ENCODE measurements at regions not wholly inside any gene's neighbourhood (a gene's known extent, or its start where the extent isn't known, plus 50 kb on each side); places are given as distances from the start of the nearest gene placed in this dataset.

GRCh38 chr7:25727876-25728275 is 424.1 kb upstream of the NFE2L3 start:
- Histone ChIP-seq H3K4me1 (peaks cover 0 to 14% of the 10 kb centered on the region in 2 donors), H3K4me3 (no peak overlapping the region), H3K9me3 (no peaks in the 10 kb centered on the region), H3K27ac (no peak overlapping the region), H3K36me3 (no peaks in the 10 kb centered on the region), H3K27me3 (no peaks in the 10 kb centered on the region)
- in situ Hi-C loops (cut with MboI; ENCODE audit: low sequenced_read_pairs in 4 of 4), result no loop called here
- intact Hi-C loops (cut with DNase I; ENCODE audit: low total_unique reads), result no loop called here
- no peak for DNase-seq
- ATAC-seq, result no peak
- TF ChIP-seq POLR2A (IDR thresholded peaks at IDR 0.05) (no peak), CTCF (IDR thresholded peaks at IDR 0.05 in 4 of 5, conservative IDR thresholded peaks at IDR 0.05 in 1 of 5) (no peak)

DNA sequence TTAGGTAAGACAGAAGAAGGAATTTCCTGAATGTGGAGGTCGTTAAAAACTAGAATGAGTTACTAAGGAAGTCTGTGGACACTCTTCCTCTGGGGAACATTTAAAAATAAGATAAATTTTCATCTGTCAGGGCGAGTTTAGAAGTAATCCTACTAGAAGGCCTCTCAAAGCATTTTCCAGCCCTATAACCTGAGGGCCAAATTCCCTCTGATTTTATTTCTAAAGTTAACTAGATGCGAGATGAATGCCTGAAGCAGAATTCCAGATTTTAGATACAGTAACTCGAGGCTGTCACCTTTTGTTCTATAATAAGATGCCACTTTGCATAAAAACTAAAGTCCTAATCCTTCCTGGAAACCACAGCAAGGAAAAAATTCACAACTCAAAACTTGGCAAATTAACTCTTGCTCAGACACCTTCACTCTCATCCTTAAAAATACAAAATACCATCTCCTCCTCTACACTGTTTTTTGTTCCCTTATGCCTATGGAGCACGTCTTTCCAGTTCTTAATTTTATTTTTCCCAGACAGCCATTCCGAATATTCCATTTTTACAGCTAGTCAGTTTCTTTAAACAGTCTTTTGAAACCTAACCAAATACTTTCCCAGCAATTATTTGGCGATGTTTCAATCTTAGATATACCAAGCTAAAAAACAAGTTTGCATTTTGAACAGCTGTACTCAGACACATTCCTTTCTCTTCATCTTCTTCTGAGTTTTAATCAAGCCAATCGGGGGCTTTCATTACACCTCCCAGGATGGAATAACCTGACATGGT is 420.7 kb upstream of the NFE2L3 start:
- TF ChIP-seq CTCF (IDR thresholded peaks at IDR 0.05 in 4 of 5, conservative IDR thresholded peaks at IDR 0.05 in 1 of 5) (no peak), POLR2A (IDR thresholded peaks at IDR 0.05) (no peak)
- intact Hi-C loops (cut with DNase I; ENCODE audit: low total_unique reads), result no loop called here
- H3K36me3 ChIP-seq, result no peaks in the 10 kb centered on the region
- H3K4me1 ChIP-seq, result peaks cover 0 to 8% of the 10 kb centered on the region in 2 donors
- H3K4me3 ChIP-seq, result no peak overlapping the region
- peak overlapping the region in 2 of 4 donors; percentile 20 to 45 for H3K27ac ChIP-seq
- DNase-seq (no peak), ATAC-seq (no peak)
- no peaks in the 10 kb centered on the region for H3K9me3 ChIP-seq
- no peaks in the 10 kb centered on the region for H3K27me3 ChIP-seq
- in situ Hi-C loops (cut with MboI; ENCODE audit: low sequenced_read_pairs in 4 of 4), result no loop called here

DNA sequence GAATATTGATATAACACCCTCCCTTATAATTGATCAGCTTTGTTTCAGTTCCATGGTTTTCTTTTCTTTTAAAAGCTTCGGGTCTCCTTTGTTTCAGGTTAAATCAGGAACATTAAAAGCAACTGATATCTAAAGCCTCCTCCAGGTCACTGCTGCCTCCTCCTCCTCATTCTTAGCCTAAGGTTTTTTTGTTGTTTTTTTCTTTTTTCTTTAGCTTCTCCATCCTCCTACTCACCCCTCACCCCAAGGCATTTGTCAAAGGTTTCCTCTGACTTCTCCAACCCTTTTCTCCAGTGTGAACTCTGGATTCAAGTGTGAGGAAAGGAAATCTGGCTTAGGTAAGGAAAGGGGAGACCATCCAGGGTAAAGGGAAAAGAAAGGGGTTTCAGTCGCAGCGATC is 420.2 kb upstream of the NFE2L3 start:
- Histone ChIP-seq H3K9me3 (no peaks in the 10 kb centered on the region), H3K4me3 (no peak overlapping the region), H3K36me3 (no peaks in the 10 kb centered on the region), H3K4me1 (peaks cover 0 to 2% of the 10 kb centered on the region in 2 donors), H3K27me3 (no peaks in the 10 kb centered on the region), H3K27ac (peak overlapping the region in 1 of 4 donors; percentile 1)
- ATAC-seq (no peak), DNase-seq (no peak)
- intact Hi-C loops (cut with DNase I; ENCODE audit: low total_unique reads), result no loop called here
- TF ChIP-seq POLR2A (IDR thresholded peaks at IDR 0.05) (no peak), CTCF (IDR thresholded peaks at IDR 0.05 in 4 of 5, conservative IDR thresholded peaks at IDR 0.05 in 1 of 5) (no peak)
- in situ Hi-C loops (cut with MboI; ENCODE audit: low sequenced_read_pairs in 4 of 4), result no loop called here

DNA sequence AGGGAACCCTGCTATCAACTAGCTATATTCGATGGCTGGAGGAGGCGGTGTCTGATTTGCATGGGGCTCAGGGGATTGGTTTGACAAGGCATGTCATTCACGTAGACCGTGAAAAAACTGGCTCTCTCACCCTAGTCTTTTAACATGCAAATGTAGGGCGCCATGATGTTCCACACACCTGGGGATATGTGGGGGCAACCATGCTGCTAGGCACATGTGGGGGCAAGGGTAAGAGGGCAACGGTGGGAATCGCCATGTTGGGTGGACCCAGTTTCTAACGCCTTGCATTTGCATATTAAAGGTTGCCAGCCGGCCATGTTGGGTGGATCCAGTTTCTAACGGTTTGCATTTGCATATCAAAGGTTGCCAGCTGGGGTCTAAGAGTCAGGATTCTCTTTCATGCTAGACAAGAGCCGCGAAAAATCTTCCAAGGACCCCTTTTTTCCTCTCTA is 419.2 kb upstream of the NFE2L3 start:
- no peak overlapping the region for H3K27ac ChIP-seq
- in situ Hi-C loops (cut with MboI; ENCODE audit: low sequenced_read_pairs in 4 of 4), result no loop called here
- no peaks in the 10 kb centered on the region for H3K36me3 ChIP-seq
- no peaks in the 10 kb centered on the region for H3K27me3 ChIP-seq
- DNase-seq (no peak), ATAC-seq (no peak)
- H3K4me1 ChIP-seq, result no peaks in the 10 kb centered on the region
- H3K9me3 ChIP-seq, result no peaks in the 10 kb centered on the region
- no peak for TF ChIP-seq CTCF (IDR thresholded peaks at IDR 0.05 in 4 of 5, conservative IDR thresholded peaks at IDR 0.05 in 1 of 5)
- no peak for TF ChIP-seq POLR2A (IDR thresholded peaks at IDR 0.05)
- no peak overlapping the region for H3K4me3 ChIP-seq
- intact Hi-C loops (cut with DNase I; ENCODE audit: low total_unique reads), result no loop called here

Measured in gastrocnemius medialis (tissue), 4 donors.